GM21786 (cell line): ENCODE measurements at regions not wholly inside any gene's neighbourhood (a gene's known extent, or its start where the extent isn't known, plus 50 kb on each side); places are given as distances from the start of the nearest gene placed in this dataset.

Experiments used
- ATAC-seq: cut with Tn5 transposase; IDR thresholded peaks from one replicate; pipeline ENCODE4 v1.9.1; 2021; ENCODE audit not compliant: unreplicated experiment

GRCh38 chr12:90100579-90100978 lies 391.9 kb upstream of the ATP2B1 start:
- no peak for ATAC-seq

GRCh38 chr12:90099288-90099687 lies 390.6 kb upstream of the ATP2B1 start:
- no peak for ATAC-seq

GRCh38 chr12:90098132-90098779 lies 389.6 kb upstream of the ATP2B1 start:
- ATAC-seq = no peak

DNA sequence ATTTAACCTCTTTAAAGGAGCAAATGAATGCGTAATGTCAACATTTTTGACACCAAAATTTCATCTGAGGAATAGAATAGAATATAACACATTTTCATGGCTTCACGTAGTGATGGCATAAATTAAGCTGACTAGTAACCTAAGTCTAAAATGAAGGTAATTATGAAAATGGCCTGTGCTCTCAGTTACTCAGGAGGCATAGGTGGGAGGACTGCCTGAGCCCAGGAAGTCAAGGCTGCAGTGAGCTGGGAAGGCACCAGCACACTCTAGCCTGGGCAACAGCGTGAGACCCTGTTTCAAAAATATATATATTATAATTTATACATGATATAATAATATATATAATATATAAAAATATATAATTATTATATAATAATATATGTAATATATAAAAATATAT lies 383.2 kb upstream of the ATP2B1 start:
- no peak for ATAC-seq

- no peak for ATAC-seq
These were observed 382.5 kb upstream of the ATP2B1 start for GRCh38 chr12:90090929-90091651.

GRCh38 chr12:90086281-90086680 lies 377.6 kb upstream of the ATP2B1 start:
- no peak for ATAC-seq

DNA sequence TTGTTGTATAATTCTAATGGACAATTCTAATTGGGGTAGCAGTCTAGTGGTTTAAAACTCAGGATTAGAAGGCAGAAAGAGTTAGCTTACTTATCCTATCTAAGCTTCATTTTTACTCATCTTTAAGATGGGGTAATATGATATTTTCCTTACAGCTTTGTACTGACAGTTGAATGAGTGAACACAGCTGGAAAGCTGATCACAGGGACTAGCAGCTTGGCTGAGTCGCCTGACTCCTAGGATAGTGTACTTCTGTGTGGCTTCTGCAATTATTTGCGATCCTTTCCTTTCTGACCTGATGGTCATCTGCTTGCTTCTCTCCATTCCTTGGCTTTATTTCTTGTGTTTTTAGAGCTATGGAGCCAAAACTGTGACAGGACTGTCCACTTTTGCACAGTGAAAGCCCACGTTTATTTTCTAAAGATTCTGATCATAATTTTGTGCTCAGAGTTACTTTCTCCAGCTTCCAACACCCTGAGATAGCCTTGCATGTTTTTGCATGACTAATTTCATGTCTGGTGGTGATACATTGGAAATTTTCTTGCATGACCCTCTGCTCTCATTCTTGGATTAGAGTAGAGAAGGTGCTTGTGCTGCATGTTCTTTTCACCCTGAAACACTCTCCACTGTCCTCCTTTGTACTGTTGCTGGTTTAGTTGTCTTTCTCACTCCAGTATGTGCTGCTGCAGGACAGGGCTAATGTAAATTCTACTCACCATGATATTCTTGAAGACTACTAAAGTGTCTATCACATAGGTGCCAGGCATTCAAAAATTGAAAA lies 377.0 kb upstream of the ATP2B1 start:
- ATAC-seq = no peak

DNA sequence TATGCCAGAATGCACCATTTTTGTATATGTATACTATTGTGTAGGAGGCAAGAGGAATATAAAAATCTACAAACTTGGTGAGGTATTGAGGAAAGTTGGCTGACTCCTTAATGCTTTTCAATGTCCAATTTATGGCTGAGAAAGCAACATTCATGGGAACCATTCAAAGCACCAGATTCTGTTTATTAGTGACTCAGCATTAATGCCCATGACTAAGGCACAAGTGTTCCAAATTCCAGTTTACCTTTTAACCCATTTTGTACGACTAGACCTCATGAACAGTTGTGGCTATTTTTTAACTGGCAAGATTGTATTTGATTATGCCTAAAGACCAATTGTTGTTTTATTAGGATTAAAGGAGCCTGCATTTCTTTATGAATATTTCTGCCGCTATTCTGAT lies 375.4 kb upstream of the ATP2B1 start:
- no peak for ATAC-seq

GRCh38 chr12:90080616-90081015 lies 372.0 kb upstream of the ATP2B1 start:
- no peak for ATAC-seq

DNA sequence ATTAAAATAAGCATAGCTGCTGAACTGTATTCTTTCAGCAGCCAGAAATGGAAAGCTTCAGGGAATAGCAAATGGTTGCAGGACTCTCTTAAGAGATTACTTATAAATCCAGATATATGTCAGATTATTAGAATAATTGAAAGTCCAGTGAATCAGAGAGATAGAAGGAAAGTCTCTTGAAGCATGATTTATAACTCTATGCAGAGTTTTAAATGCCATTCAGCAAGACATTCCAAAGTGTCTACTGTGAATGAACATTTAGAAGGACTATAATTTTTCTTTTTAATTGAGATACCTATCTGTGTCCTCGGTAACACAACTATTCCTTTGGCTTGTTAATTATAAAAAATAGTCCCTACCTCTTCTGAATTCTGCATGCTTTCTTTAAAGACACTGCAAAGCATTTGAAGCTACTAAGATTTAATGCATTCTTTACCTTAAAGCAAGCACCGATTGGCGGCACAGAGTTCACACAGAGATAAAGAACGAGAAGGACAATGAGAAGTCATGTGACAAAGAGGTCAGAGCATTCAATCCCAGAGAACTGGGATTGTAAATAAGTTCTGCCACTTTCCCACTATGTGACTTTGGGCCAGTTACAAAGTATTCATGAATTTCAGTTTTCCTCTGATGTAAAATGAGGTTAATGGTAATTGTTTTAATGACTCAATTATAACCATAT lies 371.0 kb upstream of the ATP2B1 start:
- ATAC-seq = no peak

GRCh38 chr12:90078344-90078743 lies 369.7 kb upstream of the ATP2B1 start:
- no peak for ATAC-seq

DNA sequence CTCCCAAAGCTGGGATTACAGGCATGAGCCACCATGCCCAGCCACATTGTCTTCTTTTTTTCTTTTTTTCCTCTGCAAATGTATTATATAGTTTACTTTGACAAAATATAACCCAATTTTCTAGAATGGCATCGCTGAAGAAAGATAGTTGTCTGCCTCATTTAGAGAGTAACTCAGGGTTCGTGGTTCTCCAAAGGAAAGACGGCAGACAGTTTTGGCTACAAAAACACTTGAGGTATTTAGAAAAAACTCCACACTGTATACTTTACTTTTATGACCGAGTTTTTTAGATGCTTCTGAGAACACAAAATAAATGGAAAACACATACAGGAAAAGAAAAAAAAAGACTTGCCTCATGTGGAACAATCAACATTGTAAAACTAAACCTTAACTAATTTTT lies 369.1 kb upstream of the ATP2B1 start:
- no peak for ATAC-seq

- no peak for ATAC-seq
These were observed 368.2 kb upstream of the ATP2B1 start for GRCh38 chr12:90076851-90077319.

DNA sequence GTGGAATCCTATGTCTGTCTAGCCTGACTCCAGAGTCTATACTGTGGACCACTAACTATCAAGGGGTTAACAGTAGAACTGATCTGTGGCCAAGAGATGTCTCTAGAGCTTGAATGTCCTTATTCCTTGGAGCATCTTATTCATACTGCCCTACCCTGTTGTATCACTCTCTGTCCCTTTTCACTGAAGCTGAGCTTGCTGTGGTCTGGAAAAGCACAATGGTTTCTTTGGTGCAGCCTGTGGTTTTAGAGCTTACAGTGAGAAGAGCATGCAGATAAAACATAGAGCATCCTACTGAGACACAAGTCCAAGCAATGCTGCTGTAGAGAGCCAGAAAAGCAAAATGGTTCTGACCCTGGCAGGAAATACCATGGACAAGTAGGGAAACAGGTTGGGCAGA lies 367.0 kb upstream of the ATP2B1 start:
- ATAC-seq = no peak

- ATAC-seq = peak; percentile 56
These were observed 365.4 kb upstream of the ATP2B1 start for GRCh38 chr12:90074086-90074485.

- ATAC-seq = no peak
These were observed 363.4 kb upstream of the ATP2B1 start for GRCh38 chr12:90071996-90072395.

GRCh38 chr12:90069711-90070110 lies 361.1 kb upstream of the ATP2B1 start:
- no peak for ATAC-seq

DNA sequence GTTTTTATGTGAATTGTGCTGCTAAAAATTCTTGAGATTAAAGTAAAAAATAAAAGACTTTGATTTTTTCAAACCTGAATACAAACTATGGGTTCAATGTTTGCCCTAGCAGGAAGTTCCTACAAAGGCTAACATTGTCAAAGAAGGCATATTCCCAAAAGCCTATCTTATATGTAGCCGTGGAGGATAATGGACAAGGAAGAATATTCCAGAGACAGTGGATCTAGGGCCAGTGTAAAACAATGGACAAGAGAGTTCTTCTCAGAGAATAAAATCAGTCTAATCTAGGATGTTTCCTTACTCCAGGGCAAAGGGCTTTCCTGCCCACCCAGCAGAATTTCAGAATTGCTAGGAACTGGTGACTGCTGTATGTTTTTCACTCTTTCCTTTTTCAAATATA lies 359.2 kb upstream of the ATP2B1 start:
- ATAC-seq = no peak

DNA sequence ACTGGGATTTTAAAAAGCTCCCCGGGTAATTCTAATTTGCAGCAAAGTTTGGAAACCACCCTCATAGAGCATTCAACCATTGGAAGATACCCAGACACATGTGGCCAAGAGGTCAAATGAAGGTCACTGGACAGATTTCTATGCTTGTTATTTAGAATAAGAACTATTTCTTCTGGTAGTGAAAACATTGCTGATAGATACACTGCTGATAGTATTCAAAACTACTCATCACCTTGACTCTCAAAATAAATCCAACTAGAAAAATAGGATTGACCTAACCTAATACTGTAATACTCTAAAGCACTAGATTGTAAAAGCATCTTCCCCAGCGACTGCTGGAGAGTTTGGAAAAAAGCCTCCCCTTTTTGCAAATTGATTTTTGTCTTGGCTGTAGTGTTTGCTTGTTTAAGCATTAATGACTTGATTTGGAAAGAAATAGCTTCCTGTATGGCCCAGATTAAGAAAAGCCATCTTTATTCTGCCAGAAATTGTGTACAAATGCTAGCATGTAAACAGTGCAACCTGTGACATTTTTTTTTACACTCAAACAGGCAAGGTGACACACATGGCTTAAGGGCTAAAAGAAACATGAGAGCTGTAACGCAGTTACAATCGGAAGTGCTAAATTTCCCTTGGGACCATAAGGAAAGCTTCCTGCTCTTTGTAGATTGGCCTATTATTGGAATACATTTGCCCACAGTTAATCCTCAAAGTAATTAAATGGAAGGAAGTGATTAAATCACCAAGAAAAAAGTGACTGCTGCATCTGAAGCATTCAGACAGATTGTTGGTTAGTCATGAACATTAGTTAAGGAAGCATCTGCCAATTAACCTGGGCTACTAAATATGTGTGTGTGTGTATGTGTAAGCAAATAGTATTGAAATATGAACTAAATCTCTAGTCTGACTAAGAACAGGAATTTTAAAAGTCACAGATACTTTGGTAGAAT lies 356.5 kb upstream of the ATP2B1 start:
- no peak for ATAC-seq

- ATAC-seq = no peak
These were observed 354.2 kb upstream of the ATP2B1 start for GRCh38 chr12:90062799-90063198.
